ENCODE measurements at regions not wholly inside any gene's neighbourhood (a gene's known extent, or its start where the extent isn't known, plus 50 kb on each side); places are given as distances from the start of the nearest gene placed in this dataset.

GRCh38 chr18:40040574-40040973 is 1914.5 kb upstream of the PIK3C3 start:
- H3K36me3 ChIP-seq, result no peaks in the 10 kb centered on the region
- no peak overlapping the region for H3K27ac ChIP-seq
- no peak overlapping the region for H3K4me3 ChIP-seq
- H3K27me3 ChIP-seq, result no peaks in the 10 kb centered on the region
- no peaks in the 10 kb centered on the region for H3K4me1 ChIP-seq
- no peak for DNase-seq (ENCODE audit: low spot score in 2 of 2)
- TF ChIP-seq POLR2A (IDR thresholded peaks at IDR 0.05) (no peak), CTCF (IDR thresholded peaks at IDR 0.05) (no peak), EP300 (IDR thresholded peaks at IDR 0.05) (no peak)
- 85 to 86% methylated on average over 4 of the region's 4 CpGs for WGBS, 2 donors
- no peaks in the 10 kb centered on the region for H3K9me3 ChIP-seq

GRCh38 chr18:40037356-40037755 is 1917.7 kb upstream of the PIK3C3 start:
- no peaks in the 10 kb centered on the region for H3K27me3 ChIP-seq
- H3K9me3 ChIP-seq, result no peaks in the 10 kb centered on the region
- no peaks in the 10 kb centered on the region for H3K4me1 ChIP-seq
- no peak overlapping the region for H3K4me3 ChIP-seq
- H3K27ac ChIP-seq, result no peak overlapping the region
- no peak for DNase-seq (ENCODE audit: low spot score in 2 of 2)
- no peaks in the 10 kb centered on the region for H3K36me3 ChIP-seq
- WGBS, 2 donors, result 95 to 96% methylated on average over 6 of the region's 6 CpGs
- no peak for TF ChIP-seq POLR2A (IDR thresholded peaks at IDR 0.05)
- no peak for TF ChIP-seq EP300 (IDR thresholded peaks at IDR 0.05)
- TF ChIP-seq CTCF (IDR thresholded peaks at IDR 0.05), result no peak

- no peaks in the 10 kb centered on the region for H3K9me3 ChIP-seq
- DNase-seq (ENCODE audit: low spot score in 2 of 2), result no peak
- no peaks in the 10 kb centered on the region for H3K36me3 ChIP-seq
- H3K4me1 ChIP-seq, result no peaks in the 10 kb centered on the region
- H3K27ac ChIP-seq, result no peak overlapping the region
- no peak for TF ChIP-seq CTCF (IDR thresholded peaks at IDR 0.05)
- no peak for TF ChIP-seq POLR2A (IDR thresholded peaks at IDR 0.05)
- TF ChIP-seq EP300 (IDR thresholded peaks at IDR 0.05), result no peak
- no peaks in the 10 kb centered on the region for H3K27me3 ChIP-seq
- H3K4me3 ChIP-seq, result no peak overlapping the region
- WGBS, 2 donors, result 96 to 100% methylated on average over 1 of the region's 1 CpG
Measured at GRCh38 chr18:40036861-40037260, 1918.2 kb upstream of the PIK3C3 start.

- H3K36me3 ChIP-seq, result no peaks in the 10 kb centered on the region
- WGBS, 2 donors, result 81 to 83% methylated on average over 1 of the region's 1 CpG
- H3K27ac ChIP-seq, result no peak overlapping the region
- no peaks in the 10 kb centered on the region for H3K9me3 ChIP-seq
- no peak for TF ChIP-seq POLR2A (IDR thresholded peaks at IDR 0.05)
- TF ChIP-seq CTCF (IDR thresholded peaks at IDR 0.05), result no peak
- no peak for TF ChIP-seq EP300 (IDR thresholded peaks at IDR 0.05)
- H3K27me3 ChIP-seq, result no peaks in the 10 kb centered on the region
- no peak for DNase-seq (ENCODE audit: low spot score in 2 of 2)
- H3K4me3 ChIP-seq, result no peak overlapping the region
- H3K4me1 ChIP-seq, result no peaks in the 10 kb centered on the region
Measured at GRCh38 chr18:40035966-40036365, 1919.1 kb upstream of the PIK3C3 start.

- no peak for TF ChIP-seq EP300 (IDR thresholded peaks at IDR 0.05)
- no peak for DNase-seq (ENCODE audit: low spot score in 2 of 2)
- WGBS, 2 donors, result 87 to 88% methylated on average over 5 of the region's 5 CpGs
- Histone ChIP-seq H3K27ac (no peak overlapping the region), H3K36me3 (no peaks in the 10 kb centered on the region), H3K9me3 (no peaks in the 10 kb centered on the region), H3K4me3 (no peak overlapping the region), H3K4me1 (no peaks in the 10 kb centered on the region), H3K27me3 (no peaks in the 10 kb centered on the region)
Measured at GRCh38 chr18:40032076-40032475, 1923.0 kb upstream of the PIK3C3 start.

GRCh38 chr18:40031435-40031834 is 1923.6 kb upstream of the PIK3C3 start:
- H3K4me3 ChIP-seq, result no peak overlapping the region
- H3K27me3 ChIP-seq, result no peaks in the 10 kb centered on the region
- TF ChIP-seq CTCF (IDR thresholded peaks at IDR 0.05) (no peak), POLR2A (IDR thresholded peaks at IDR 0.05) (no peak), EP300 (IDR thresholded peaks at IDR 0.05) (no peak)
- no peak for DNase-seq (ENCODE audit: low spot score in 2 of 2)
- no peak overlapping the region for H3K27ac ChIP-seq
- H3K9me3 ChIP-seq, result no peaks in the 10 kb centered on the region
- H3K4me1 ChIP-seq, result no peaks in the 10 kb centered on the region
- 63 to 75% methylated on average over 1 of the region's 1 CpG for WGBS, 2 donors
- H3K36me3 ChIP-seq, result no peaks in the 10 kb centered on the region
